ENCODE measurements at regions not wholly inside any gene's neighbourhood (a gene's known extent, or its start where the extent isn't known, plus 50 kb on each side); places are given as distances from the start of the nearest gene placed in this dataset.
A peak's percentile ranks its signal among the peaks of the same experiment; 100 is the strongest.

DNA sequence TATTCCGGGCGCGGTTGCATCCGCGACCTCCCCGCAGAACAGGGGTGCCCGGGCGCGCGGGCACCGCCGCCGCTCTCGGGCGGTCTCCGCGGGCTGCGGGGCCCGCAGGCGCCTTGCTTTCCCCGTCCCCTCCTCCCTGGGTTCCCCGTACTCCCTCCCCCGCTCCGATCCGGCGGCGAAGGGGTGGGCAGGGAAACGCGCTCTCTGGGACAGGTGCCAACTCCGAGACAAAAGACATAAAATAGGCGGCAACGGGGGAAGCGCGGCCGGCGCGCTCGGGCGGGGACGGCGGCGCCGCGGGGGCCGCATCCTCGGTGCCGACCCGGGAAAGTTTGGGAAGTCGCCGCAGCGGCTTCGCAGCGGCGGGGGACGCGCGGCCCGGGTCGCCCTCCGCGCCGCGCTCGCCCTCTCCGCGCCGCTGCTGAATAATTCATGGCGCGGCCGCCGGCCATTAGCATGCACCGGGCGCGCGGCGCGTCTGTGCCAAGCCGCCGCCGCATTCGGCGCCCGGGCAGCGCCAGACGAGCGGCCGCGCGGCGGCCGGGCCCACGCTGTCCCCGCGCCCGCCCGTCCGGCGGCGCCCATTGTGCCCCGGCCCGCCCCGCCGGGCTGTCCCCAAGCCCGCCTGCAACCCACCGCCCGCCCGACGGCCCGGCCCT is 78.7 kb upstream of the PPARA start:
- no peaks in the 10 kb centered on the region for H3K36me3 ChIP-seq (ENCODE audit: control insufficient read depth, low read depth, low read length)
- H3K4me3 ChIP-seq (ENCODE audit: low read length) = peak overlapping the region; percentile 55
- peaks cover 76% of the 10 kb centered on the region for H3K27me3 ChIP-seq (ENCODE audit: control insufficient read depth, insufficient read depth, low read length)
- no peak overlapping the region for H3K27ac ChIP-seq (ENCODE audit: low read length)
- H3K9ac ChIP-seq (ENCODE audit: low read length) = no peak overlapping the region
- no peaks in the 10 kb centered on the region for H3K4me1 ChIP-seq (ENCODE audit: control insufficient read depth, low read depth, low read length)
- H3K9me3 ChIP-seq (ENCODE audit: control insufficient read depth, low read depth, low read length) = no peaks in the 10 kb centered on the region

DNA sequence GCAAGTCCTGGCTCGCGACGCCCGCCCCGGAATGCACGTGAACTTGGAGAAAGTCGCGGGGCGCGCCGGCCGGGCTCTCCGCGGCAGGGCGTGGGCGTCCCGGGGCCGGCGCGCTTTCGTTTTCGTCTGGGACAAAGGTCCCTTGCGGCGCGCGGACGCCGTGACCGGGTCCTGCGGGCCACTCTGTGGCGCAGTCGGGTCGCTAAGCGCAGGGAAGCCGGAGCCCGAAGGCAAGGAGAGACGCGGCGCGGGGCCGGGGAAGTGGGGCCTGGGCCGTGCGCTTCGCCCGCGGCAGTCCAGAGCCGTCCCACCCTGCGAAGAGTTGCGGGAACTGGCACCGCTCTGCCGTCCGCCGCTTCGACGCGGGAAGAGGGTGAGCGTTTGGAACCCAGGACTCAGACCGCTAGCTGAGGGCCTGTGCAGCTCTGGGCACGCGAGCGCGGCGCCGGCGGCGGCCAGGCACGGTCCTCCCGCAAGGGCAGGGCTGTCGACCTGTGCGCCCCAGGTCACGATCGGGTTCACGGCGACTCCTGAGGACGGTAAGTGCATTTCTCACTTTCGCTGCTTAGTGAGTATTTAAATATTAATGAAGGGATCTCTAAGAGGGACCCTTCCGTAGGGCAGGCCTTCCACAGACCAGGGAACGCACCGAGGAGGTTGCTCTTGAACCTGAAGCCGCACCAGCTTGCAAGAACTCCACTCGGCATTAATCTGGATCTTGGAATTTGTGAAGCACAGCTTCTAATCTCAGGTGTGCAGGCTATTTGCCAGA is 78.0 kb upstream of the PPARA start:
- H3K4me3 ChIP-seq (ENCODE audit: low read length) = peak overlapping the region; percentile 55
- peaks cover 72% of the 10 kb centered on the region for H3K27me3 ChIP-seq (ENCODE audit: control insufficient read depth, insufficient read depth, low read length)
- no peak overlapping the region for H3K27ac ChIP-seq (ENCODE audit: low read length)
- no peaks in the 10 kb centered on the region for H3K36me3 ChIP-seq (ENCODE audit: control insufficient read depth, low read depth, low read length)
- H3K4me1 ChIP-seq (ENCODE audit: control insufficient read depth, low read depth, low read length) = peaks cover 2% of the 10 kb centered on the region
- no peaks in the 10 kb centered on the region for H3K9me3 ChIP-seq (ENCODE audit: control insufficient read depth, low read depth, low read length)
- H3K9ac ChIP-seq (ENCODE audit: low read length) = no peak overlapping the region

DNA sequence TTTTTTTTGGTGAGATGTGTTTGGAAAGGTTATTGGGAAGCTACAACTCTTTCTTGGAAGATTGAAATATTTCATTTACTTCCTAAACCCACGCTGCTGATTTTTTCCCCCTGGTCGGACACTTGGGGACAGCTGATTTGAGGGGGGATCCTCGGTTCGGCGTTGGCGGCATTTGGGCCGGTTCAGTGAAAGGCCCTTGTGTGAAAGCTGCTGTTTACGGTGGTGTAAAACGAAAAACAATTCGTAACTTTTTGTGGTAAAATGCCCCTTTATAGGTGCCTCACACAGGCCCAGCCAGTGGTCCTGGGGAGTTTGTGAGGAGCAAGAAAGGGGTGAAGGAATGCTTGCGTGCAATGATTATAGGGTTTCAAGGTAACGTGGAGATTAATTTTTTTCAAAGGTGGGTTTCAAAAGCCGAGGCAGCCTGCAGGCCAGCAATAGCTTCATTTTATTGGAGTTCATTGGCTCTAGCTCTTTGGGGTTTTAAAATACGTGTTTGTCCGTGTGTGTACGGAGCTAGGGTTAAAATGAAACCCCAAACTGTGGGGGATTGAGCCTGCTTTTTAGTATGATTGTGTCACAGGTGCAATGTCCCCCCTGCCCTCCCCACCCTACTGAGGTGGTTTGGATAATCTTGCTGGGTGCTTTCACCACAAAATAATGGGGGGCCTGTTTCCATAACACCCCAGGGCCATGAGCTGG is 77.2 kb upstream of the PPARA start:
- H3K9ac ChIP-seq (ENCODE audit: low read length) = no peak overlapping the region
- no peak overlapping the region for H3K27ac ChIP-seq (ENCODE audit: low read length)
- H3K4me1 ChIP-seq (ENCODE audit: control insufficient read depth, low read depth, low read length) = peaks cover 7% of the 10 kb centered on the region
- H3K27me3 ChIP-seq (ENCODE audit: control insufficient read depth, insufficient read depth, low read length) = peaks cover 63% of the 10 kb centered on the region
- H3K9me3 ChIP-seq (ENCODE audit: control insufficient read depth, low read depth, low read length) = no peaks in the 10 kb centered on the region
- no peak overlapping the region for H3K4me3 ChIP-seq (ENCODE audit: low read length)
- H3K36me3 ChIP-seq (ENCODE audit: control insufficient read depth, low read depth, low read length) = no peaks in the 10 kb centered on the region

DNA sequence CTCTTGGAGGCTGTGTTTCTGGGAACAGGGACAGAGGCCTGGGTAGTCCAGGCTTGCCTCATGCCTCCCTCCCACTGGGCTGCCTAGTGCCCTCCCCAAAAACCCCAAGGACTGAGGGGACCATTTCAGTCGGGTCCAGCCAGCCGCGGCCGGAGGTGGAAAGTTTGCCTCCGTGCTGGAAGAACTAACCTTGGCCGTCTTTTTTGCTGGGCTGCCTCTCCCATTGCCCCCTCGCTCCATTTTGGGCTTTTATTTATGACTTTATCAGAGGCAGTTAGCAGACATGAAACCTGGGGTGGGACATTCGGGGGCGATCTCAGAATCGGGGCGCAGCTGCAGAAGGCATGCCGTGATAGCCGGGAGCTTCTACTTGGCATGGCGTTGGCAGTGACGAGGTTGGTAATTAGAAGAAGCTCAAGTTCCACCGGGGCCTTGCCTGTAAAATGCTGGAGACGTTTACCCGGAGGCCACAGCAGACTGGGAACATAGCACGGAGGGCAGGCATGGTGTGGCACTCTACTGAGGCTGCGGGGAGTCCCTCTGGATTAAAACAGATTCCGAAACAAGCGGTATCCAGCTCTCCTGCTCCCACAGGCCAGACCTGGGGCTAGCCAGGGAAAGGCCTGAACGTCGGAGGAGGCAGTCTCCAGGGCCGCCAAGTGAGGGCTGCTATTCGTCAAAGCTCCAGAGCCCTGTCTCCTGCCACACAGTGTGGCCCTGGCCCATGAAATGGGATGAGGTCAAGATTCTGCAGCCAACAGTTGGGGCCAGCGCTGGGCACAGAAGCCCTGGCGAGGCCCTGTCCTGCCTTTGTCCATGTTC is 76.4 kb upstream of the PPARA start:
- H3K4me3 ChIP-seq (ENCODE audit: low read length) = no peak overlapping the region
- no peaks in the 10 kb centered on the region for H3K9me3 ChIP-seq (ENCODE audit: control insufficient read depth, low read depth, low read length)
- H3K27me3 ChIP-seq (ENCODE audit: control insufficient read depth, insufficient read depth, low read length) = peaks cover 56% of the 10 kb centered on the region
- H3K9ac ChIP-seq (ENCODE audit: low read length) = no peak overlapping the region
- H3K4me1 ChIP-seq (ENCODE audit: control insufficient read depth, low read depth, low read length) = peaks cover 13% of the 10 kb centered on the region
- no peaks in the 10 kb centered on the region for H3K36me3 ChIP-seq (ENCODE audit: control insufficient read depth, low read depth, low read length)
- H3K27ac ChIP-seq (ENCODE audit: low read length) = no peak overlapping the region

DNA sequence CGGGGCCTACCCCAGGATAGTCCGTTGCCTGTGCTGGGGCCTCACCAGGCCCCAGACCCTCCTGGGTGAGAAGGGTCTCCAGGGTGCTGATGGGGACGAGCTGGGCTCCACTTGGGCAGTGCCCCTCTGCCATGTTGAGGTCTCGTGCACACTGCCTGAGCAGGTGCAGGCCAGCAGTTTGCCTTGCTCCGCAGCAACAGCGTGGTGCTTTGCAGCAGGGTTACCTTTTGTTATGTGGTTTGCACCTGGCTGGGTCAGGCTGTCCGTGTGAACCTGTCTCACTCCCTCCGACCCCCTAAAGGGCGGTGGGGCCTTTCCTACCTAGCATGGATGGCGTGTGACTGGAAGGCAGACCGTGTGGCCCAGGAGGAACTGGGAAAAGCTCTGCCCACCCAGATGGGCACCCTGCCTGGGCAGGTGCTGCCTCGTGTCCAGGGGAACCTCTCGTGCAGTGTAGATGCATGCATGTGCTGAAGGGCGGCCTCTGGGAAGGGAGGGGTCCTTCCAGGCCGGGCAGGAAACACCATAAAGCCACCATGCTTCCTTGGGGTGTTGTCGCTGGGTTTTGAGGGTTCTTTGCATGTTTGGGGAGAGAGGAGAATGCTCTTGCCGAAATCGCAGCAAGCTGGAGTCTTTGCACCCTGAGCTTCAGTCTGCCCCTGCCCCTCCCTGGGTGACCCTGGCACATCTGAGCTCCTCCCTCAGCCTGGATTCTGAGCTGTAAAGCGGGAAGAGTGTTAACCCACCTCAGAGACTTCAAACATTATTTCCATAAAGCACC is 75.4 kb upstream of the PPARA start:
- no peaks in the 10 kb centered on the region for H3K9me3 ChIP-seq (ENCODE audit: control insufficient read depth, low read depth, low read length)
- peaks cover 13% of the 10 kb centered on the region for H3K4me1 ChIP-seq (ENCODE audit: control insufficient read depth, low read depth, low read length)
- H3K27ac ChIP-seq (ENCODE audit: low read length) = no peak overlapping the region
- H3K36me3 ChIP-seq (ENCODE audit: control insufficient read depth, low read depth, low read length) = no peaks in the 10 kb centered on the region
- no peak overlapping the region for H3K4me3 ChIP-seq (ENCODE audit: low read length)
- H3K27me3 ChIP-seq (ENCODE audit: control insufficient read depth, insufficient read depth, low read length) = peaks cover 45% of the 10 kb centered on the region
- H3K9ac ChIP-seq (ENCODE audit: low read length) = no peak overlapping the region

DNA sequence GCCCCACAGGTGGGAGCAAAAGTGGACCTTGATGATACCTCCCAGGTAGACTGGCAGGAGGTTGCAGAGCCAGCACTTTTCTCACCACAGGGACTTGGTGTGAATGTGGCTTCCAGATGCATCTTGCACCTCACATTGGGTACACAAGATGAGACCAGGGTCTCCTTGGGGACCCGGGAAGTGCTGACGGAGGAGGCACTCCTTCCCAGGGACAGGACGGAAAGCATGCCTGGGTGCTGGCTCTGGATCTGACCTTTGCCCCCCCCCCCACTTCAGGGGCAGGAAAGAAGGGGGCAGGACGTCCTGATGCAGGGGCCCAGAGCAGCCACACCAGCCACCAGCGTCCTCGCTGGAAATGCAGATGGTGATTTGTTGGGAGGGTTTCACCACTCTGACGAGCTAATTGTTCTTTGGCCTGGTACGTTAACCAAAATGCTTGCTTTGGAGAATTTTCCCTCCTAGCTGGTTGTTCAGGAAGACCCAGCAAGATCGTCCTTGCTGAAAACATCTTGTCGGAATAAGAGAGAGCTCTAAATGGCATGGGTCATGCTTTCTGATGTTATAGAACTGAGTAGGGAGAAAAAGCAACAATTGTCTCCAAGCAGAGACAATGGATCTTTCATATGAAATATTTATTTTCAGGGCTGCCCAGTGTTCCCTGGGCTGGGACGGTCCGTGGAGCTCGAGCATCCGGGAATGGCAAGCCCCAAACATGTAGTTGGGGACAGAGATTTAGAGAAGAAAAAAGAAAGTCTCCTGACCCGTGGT is 74.4 kb upstream of the PPARA start:
- no peak overlapping the region for H3K27ac ChIP-seq (ENCODE audit: low read length)
- no peak overlapping the region for H3K4me3 ChIP-seq (ENCODE audit: low read length)
- H3K9ac ChIP-seq (ENCODE audit: low read length) = no peak overlapping the region
- no peaks in the 10 kb centered on the region for H3K36me3 ChIP-seq (ENCODE audit: control insufficient read depth, low read depth, low read length)
- peaks cover 37% of the 10 kb centered on the region for H3K27me3 ChIP-seq (ENCODE audit: control insufficient read depth, insufficient read depth, low read length)
- no peaks in the 10 kb centered on the region for H3K9me3 ChIP-seq (ENCODE audit: control insufficient read depth, low read depth, low read length)
- H3K4me1 ChIP-seq (ENCODE audit: control insufficient read depth, low read depth, low read length) = peaks cover 13% of the 10 kb centered on the region

DNA sequence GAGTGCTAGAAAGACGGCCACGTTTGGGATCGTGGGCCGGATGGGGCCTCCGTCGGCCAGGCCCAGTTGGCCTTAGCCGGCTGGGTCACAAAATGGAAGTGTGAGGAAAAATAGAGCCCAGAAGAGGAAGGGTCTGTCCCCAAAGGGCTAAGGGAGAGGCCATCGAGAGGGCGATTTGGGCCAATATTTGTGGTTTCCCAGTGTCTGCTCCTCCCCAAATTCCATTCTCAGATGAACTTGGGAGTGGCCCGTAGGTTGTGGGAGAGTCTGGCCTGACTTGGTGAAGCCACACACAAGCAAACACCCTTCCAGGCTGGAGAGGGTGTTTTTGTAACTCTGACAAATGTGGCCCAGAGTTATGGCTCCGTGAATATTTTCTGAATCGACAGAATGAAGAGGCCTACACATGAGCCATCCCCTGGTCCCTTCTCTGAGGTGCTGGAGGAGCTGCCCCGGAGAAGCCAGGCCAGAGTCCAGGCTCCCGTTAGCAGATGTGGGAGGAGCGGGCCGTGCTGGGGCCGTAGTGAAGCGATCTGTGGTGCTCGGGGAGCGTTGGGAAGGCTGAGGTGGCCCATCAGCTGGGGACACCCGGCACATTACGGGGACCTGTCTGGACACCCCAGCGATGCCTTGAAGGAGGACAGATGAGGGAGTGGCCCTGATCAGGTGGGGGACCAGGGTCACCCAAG is 73.5 kb upstream of the PPARA start:
- H3K4me1 ChIP-seq (ENCODE audit: control insufficient read depth, low read depth, low read length) = peaks cover 13% of the 10 kb centered on the region
- H3K4me3 ChIP-seq (ENCODE audit: low read length) = no peak overlapping the region
- no peak overlapping the region for H3K9ac ChIP-seq (ENCODE audit: low read length)
- no peaks in the 10 kb centered on the region for H3K36me3 ChIP-seq (ENCODE audit: control insufficient read depth, low read depth, low read length)
- peaks cover 32% of the 10 kb centered on the region for H3K27me3 ChIP-seq (ENCODE audit: control insufficient read depth, insufficient read depth, low read length)
- H3K27ac ChIP-seq (ENCODE audit: low read length) = no peak overlapping the region
- H3K9me3 ChIP-seq (ENCODE audit: control insufficient read depth, low read depth, low read length) = no peaks in the 10 kb centered on the region

DNA sequence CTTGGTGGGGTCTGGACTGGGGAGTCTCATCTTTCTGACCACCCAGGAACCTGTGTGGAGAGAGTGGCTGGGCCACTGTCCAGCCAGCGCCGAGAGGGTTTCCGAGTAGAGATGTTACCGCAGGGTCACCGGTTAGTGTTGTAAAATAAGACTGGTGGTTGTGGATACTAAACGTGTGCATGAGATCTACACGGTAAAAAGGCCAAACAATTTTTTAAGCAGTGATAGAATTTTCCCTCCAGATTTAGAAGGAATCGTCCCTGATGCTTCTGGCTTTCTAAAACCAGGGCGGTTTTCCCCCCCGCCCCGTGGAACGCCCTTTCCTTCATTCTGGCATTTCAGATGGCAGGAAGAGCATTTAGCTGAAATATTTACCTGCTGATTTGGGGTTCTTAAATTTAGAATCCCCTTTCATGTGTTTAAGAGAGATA is 72.6 kb upstream of the PPARA start:
- H3K27ac ChIP-seq (ENCODE audit: low read length) = no peak overlapping the region
- no peak overlapping the region for H3K4me3 ChIP-seq (ENCODE audit: low read length)
- no peaks in the 10 kb centered on the region for H3K36me3 ChIP-seq (ENCODE audit: control insufficient read depth, low read depth, low read length)
- no peak overlapping the region for H3K9ac ChIP-seq (ENCODE audit: low read length)
- H3K4me1 ChIP-seq (ENCODE audit: control insufficient read depth, low read depth, low read length) = peaks cover 13% of the 10 kb centered on the region
- peaks cover 24% of the 10 kb centered on the region for H3K27me3 ChIP-seq (ENCODE audit: control insufficient read depth, insufficient read depth, low read length)
- H3K9me3 ChIP-seq (ENCODE audit: control insufficient read depth, low read depth, low read length) = no peaks in the 10 kb centered on the region

DNA sequence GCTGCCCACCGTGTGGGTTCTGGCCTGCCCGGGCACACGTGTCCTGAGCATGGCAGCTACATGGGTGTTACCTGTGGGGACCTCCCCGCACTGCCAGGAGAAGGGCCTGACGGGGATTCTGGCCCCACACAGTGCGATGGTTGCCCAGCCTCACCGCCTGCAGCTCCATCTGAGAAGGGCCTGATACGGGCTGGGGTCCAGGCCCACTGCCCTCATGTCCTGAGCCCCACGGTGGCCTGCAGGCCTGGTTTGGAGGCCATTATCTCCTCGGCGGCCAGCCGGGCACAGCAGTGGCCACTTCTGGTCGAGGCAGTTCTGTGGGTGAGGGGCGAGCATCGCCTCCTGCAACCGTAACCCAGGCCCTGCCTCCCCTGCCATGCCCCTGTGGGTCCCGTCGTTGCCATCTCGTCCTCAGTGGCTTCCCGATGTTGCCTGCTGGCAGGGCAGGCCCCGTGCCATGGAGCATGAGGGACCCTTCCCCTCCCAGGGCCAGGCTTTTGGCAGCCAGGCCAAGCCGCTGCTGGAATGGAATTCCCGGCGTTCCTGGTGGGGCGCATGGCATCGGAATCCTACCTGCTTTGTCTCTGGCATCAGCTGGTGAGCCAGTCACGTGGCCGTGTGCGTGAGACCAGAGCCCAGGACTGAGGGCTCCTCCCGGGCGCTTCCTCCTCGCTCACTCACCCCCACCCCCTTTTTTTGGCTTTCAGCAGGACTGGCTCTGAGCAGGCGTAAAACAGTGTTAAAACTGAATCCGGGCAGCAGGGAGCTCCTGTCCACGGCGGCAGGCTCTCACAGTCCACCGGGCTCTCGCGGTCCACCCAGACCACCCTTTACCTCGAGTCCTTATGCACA is 71.9 kb upstream of the PPARA start:
- Histone ChIP-seq H3K36me3 (ENCODE audit: control insufficient read depth, low read depth, low read length) (no peaks in the 10 kb centered on the region), H3K27ac (ENCODE audit: low read length) (no peak overlapping the region), H3K27me3 (ENCODE audit: control insufficient read depth, insufficient read depth, low read length) (peaks cover 16% of the 10 kb centered on the region), H3K9ac (ENCODE audit: low read length) (no peak overlapping the region), H3K9me3 (ENCODE audit: control insufficient read depth, low read depth, low read length) (no peaks in the 10 kb centered on the region), H3K4me1 (ENCODE audit: control insufficient read depth, low read depth, low read length) (peaks cover 13% of the 10 kb centered on the region), H3K4me3 (ENCODE audit: low read length) (no peak overlapping the region)
